ENCODE measurements at regions not wholly inside any gene's neighbourhood (a gene's known extent, or its start where the extent isn't known, plus 50 kb on each side); places are given as distances from the start of the nearest gene placed in this dataset.

DNA sequence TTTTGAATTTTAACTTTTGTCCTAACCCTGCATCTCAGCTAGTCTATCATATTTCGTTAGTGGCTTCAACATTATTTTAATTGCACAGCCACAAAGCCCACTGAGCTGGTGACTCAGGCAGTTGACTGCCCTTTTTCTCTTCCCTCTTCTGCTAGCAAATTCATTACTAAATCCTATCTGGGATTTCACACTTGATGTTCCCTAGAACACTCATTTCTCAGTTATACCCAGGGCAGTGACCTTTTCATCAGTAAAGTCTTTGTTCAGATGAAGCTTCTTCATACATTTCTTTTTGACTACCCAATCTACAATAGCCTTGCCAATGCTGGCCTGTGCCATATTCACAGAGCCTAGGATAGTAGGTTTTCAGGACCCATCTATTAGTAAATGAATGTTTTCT, 107.0 kb downstream of the ATXN7L3B start:
- intact Hi-C loops (cut with micrococcal nuclease; ENCODE audit: unreplicated experiment), result loop anchor here (10.0 kb wide), 1 partner anchor 230 kb away; no protein-coding TSS in a partner anchor
- ChIA-PET CTCF (no interaction called here), POLR2A (interaction anchor here (0.5 kb wide), 1 partner anchor 35 kb away, joined by 3 read pairs; no protein-coding TSS in a partner anchor)
- Histone ChIP-seq H3K4me1 (ENCODE audit: control insufficient read depth, insufficient read depth, low read length) (no peaks in the 10 kb centered on the region), H3K9me3 (ENCODE audit: control insufficient read depth, insufficient read depth, low read depth, low read length) (no peaks in the 10 kb centered on the region), H3K4me3 (ENCODE audit: low read depth in 2 of 2, low read length in 2 of 2) (no peak overlapping the region), H3K27me3 (ENCODE audit: control insufficient read depth, insufficient read depth, low read length) (no peaks in the 10 kb centered on the region), H3K36me3 (ENCODE audit: control insufficient read depth, insufficient read depth, low read length) (no peaks in the 10 kb centered on the region), H3K27ac (ENCODE audit: low read length) (no peak overlapping the region)
- no TSS peak for BruUV-seq (replicated peaks)
- TF ChIP-seq POLR2AphosphoS5 (IDR thresholded peaks at IDR 0.05; ENCODE audit: low read depth, low read length), result no peak
- TF ChIP-seq SIN3A (IDR thresholded peaks at IDR 0.05; ENCODE audit: borderline replicate concordance, insufficient read depth, low read depth, low read length), result no peak
- TF ChIP-seq, protein P1, sequence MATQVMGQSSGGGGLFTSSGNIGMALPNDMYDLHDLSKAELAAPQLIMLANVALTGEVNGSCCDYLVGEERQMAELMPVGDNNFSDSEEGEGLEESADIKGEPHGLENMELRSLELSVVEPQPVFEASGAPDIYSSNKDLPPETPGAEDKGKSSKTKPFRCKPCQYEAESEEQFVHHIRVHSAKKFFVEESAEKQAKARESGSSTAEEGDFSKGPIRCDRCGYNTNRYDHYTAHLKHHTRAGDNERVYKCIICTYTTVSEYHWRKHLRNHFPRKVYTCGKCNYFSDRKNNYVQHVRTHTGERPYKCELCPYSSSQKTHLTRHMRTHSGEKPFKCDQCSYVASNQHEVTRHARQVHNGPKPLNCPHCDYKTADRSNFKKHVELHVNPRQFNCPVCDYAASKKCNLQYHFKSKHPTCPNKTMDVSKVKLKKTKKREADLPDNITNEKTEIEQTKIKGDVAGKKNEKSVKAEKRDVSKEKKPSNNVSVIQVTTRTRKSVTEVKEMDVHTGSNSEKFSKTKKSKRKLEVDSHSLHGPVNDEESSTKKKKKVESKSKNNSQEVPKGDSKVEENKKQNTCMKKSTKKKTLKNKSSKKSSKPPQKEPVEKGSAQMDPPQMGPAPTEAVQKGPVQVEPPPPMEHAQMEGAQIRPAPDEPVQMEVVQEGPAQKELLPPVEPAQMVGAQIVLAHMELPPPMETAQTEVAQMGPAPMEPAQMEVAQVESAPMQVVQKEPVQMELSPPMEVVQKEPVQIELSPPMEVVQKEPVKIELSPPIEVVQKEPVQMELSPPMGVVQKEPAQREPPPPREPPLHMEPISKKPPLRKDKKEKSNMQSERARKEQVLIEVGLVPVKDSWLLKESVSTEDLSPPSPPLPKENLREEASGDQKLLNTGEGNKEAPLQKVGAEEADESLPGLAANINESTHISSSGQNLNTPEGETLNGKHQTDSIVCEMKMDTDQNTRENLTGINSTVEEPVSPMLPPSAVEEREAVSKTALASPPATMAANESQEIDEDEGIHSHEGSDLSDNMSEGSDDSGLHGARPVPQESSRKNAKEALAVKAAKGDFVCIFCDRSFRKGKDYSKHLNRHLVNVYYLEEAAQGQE (IDR thresholded peaks at IDR 0.05; ENCODE audit: insufficient read depth in 1 of 2, low read depth in 2 of 2, low read length in 1 of 2), result no peak
- TF ChIP-seq, protein P2, sequence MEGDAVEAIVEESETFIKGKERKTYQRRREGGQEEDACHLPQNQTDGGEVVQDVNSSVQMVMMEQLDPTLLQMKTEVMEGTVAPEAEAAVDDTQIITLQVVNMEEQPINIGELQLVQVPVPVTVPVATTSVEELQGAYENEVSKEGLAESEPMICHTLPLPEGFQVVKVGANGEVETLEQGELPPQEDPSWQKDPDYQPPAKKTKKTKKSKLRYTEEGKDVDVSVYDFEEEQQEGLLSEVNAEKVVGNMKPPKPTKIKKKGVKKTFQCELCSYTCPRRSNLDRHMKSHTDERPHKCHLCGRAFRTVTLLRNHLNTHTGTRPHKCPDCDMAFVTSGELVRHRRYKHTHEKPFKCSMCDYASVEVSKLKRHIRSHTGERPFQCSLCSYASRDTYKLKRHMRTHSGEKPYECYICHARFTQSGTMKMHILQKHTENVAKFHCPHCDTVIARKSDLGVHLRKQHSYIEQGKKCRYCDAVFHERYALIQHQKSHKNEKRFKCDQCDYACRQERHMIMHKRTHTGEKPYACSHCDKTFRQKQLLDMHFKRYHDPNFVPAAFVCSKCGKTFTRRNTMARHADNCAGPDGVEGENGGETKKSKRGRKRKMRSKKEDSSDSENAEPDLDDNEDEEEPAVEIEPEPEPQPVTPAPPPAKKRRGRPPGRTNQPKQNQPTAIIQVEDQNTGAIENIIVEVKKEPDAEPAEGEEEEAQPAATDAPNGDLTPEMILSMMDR (IDR thresholded peaks at IDR 0.05), result no peak
- in situ Hi-C loops (cut with HindIII; ENCODE audit: low pct_unique_long_range_greater_than_20kb, low sequenced_read_pairs), result no loop called here
- DNase-seq (ENCODE audit: low read depth, low spot score) (no peak), ATAC-seq (no peak)

DNA sequence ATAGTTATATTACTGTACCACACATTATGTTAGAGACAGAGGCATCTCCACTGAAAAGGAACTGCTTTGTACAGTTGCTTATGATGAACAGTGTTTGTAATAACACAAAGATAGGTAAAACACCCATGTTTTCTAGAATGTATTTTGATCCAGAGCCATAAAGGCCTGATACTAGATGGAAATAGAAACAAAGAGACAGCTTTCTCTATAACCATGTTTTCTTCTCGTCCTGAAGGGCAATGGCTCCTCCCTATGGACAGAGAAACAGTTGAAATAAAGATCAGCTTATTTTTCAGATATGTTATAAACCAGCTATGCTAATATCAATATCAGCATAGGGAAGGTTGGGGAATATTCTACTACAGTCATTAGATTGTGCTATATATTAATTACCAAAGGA, 109.2 kb downstream of the ATXN7L3B start:
- ChIA-PET CTCF (no interaction called here), POLR2A (no interaction called here)
- H3K4me1 ChIP-seq (ENCODE audit: control insufficient read depth, insufficient read depth, low read length), result no peaks in the 10 kb centered on the region
- no peaks in the 10 kb centered on the region for H3K9me3 ChIP-seq (ENCODE audit: control insufficient read depth, insufficient read depth, low read depth, low read length)
- intact Hi-C loops (cut with micrococcal nuclease; ENCODE audit: unreplicated experiment) (loop anchor here (10.0 kb wide), 1 partner anchor 232 kb away; no protein-coding TSS in a partner anchor), in situ Hi-C loops (cut with HindIII; ENCODE audit: low pct_unique_long_range_greater_than_20kb, low sequenced_read_pairs) (no loop called here)
- no peaks in the 10 kb centered on the region for H3K36me3 ChIP-seq (ENCODE audit: control insufficient read depth, insufficient read depth, low read length)
- no peaks in the 10 kb centered on the region for H3K27me3 ChIP-seq (ENCODE audit: control insufficient read depth, insufficient read depth, low read length)
- TF ChIP-seq, protein P1 (IDR thresholded peaks at IDR 0.05; ENCODE audit: insufficient read depth in 1 of 2, low read depth in 2 of 2, low read length in 1 of 2), result no peak
- TF ChIP-seq, protein P2 (IDR thresholded peaks at IDR 0.05), result peak; percentile 48; the same call in 1 of the 2 replicates
- H3K4me3 ChIP-seq (ENCODE audit: low read depth in 2 of 2, low read length in 2 of 2), result no peak overlapping the region
- no peak overlapping the region for H3K27ac ChIP-seq (ENCODE audit: low read length)
- BruUV-seq (replicated peaks), result no TSS peak
- DNase-seq (ENCODE audit: low read depth, low spot score) (no peak), ATAC-seq (no peak)
